K562 (cell line): ENCODE measurements at regions not wholly inside any gene's neighbourhood (a gene's known extent, or its start where the extent isn't known, plus 50 kb on each side); places are given as distances from the start of the nearest gene placed in this dataset.

Experiments
- ATAC-seq: fragments of 200-7000 bp; cut with Tn5 transposase; 3 replicates; pipeline ENCODE4 v1.9.1; 2020; ENCODE audit warnings: moderate library complexity
- BruUV-seq: library from RNA; stranded (reverse); fragments of 400-500 nt; replicated peaks from 2 replicates; lab custom pipeline; 2021; lab: Mats Ljungman, UMichigan
- CTCF ChIA-PET: fragments of 300-600 bp; formaldehyde crosslinking; extraction: SDS; loops from one replicate; lab custom pipeline; 2021; ENCODE audit warnings: low intra/inter-chr PET ratio; lab: Yijun Ruan, JAX
- POLR2A ChIA-PET: fragments of 300-600, 350-650 bp; sonication (Branson Sonifier 250); formaldehyde crosslinking; extraction: SDS; loops from one replicate; lab custom pipeline; 2021; ENCODE audit warnings: antibody characterized with exemption, inconsistent platforms; lab: Yijun Ruan, JAX
- DNase-seq, 4 experiments: peaks; one replicate each; pipeline versions ENCODE4 v3.0.0 to v3.0.0-alpha.2; 2011 to 2018; ENCODE audit warnings: low spot score in 3 of 4, mixed read lengths in 3 of 4; ENCODE audit errors: extremely low read depth in 1 of 4
- FAIRE-seq: peaks from 2 replicates; lab custom pipeline; 2011; peaks lifted over from hg19 to GRCh38; lab: Jason Lieb, UNC
- H2AFZ ChIP-seq: 2 replicates; pipeline ENCODE4 v1.6.0; 2011; ENCODE audit warnings: low read depth, low read length, control low read depth, inconsistent platforms
- H3K27ac ChIP-seq: fragments of 200-600 bp; 3 replicates; pipeline ENCODE4 v1.8.0; 2011; ENCODE audit warnings: low read depth, mild to moderate bottlenecking, control low read depth, inconsistent platforms, low read length, moderate library complexity, mixed read lengths; ENCODE audit errors: extremely low read depth
- H3K27me3 ChIP-seq, 2 experiments: fragments of 300-600 bp in 1 of 2; 2 replicates in 1 of 2; 3 replicates in 1 of 2; pipeline versions ENCODE4 v1.6.0 to v1.8.0; 2011; ENCODE audit warnings: inconsistent platforms in 2 of 2, low read length in 2 of 2, mild to moderate bottlenecking in 1 of 2, mixed read lengths in 1 of 2, moderate library complexity in 1 of 2; ENCODE audit not compliant: control insufficient read depth in 2 of 2, insufficient read depth in 2 of 2
- H3K36me3 ChIP-seq: fragments of 300-600 bp; 3 replicates; pipeline ENCODE4 v1.8.0; 2011; ENCODE audit warnings: mild to moderate bottlenecking, low read length, inconsistent platforms; ENCODE audit not compliant: control insufficient read depth, insufficient read depth
- H3K4me1 ChIP-seq, 2 experiments: fragments of 200-600 bp in 1 of 2; replicated peaks in 1 of 2; 2 replicates in 1 of 2; 3 replicates in 1 of 2; pipeline versions ENCODE4 v1.5.1 to v1.8.0; 2011; ENCODE audit warnings: inconsistent platforms in 2 of 2, low read length in 2 of 2, mild to moderate bottlenecking in 1 of 2, mixed read lengths in 1 of 2, moderate library complexity in 1 of 2; ENCODE audit not compliant: control insufficient read depth in 2 of 2, insufficient read depth in 2 of 2
- H3K4me2 ChIP-seq: 2 replicates; pipeline ENCODE4 v1.6.1; 2011; ENCODE audit warnings: low read length, control low read depth, inconsistent platforms, mixed read lengths; ENCODE audit not compliant: insufficient read depth
- H3K4me3 ChIP-seq: fragments of 200-600 bp; sonication (generic), shearing (Covaris generic); 2 replicates; pipeline ENCODE4 v1.5.1; 2016; ENCODE audit warnings: control low read depth, inconsistent platforms
- H3K79me2 ChIP-seq: fragments of 200-600 bp; 3 replicates; pipeline ENCODE4 v1.8.0; 2011; ENCODE audit warnings: low read length, inconsistent platforms; ENCODE audit not compliant: control insufficient read depth, insufficient read depth
- H3K9ac ChIP-seq, 2 experiments: 2 replicates each; pipeline versions ENCODE4 v1.6.0 to v1.6.1; 2011; ENCODE audit warnings: low read depth in 2 of 2, low read length in 2 of 2, control low read depth in 1 of 2, inconsistent platforms in 1 of 2, mild to moderate bottlenecking in 1 of 2, mixed read lengths in 1 of 2; ENCODE audit not compliant: insufficient read depth in 1 of 2
- H3K9me1 ChIP-seq: one replicate; pipeline ENCODE4 v1.6.0; 2011; ENCODE audit warnings: inconsistent platforms, mild to moderate bottlenecking, low read length, moderate library complexity; ENCODE audit not compliant: control insufficient read depth, insufficient read depth
- H3K9me3 ChIP-seq: replicated peaks from 2 replicates; pipeline ENCODE4 v1.5.1; 2011; ENCODE audit warnings: low read depth, low read length, inconsistent platforms; ENCODE audit not compliant: control insufficient read depth, insufficient read depth
- H4K20me1 ChIP-seq: replicated peaks from 2 replicates; pipeline ENCODE4 v1.6.1; 2011; ENCODE audit warnings: low read length, inconsistent platforms, mixed read lengths; ENCODE audit not compliant: control insufficient read depth, insufficient read depth
- BRCA1 ChIP-seq, 2 experiments: fragments of 450-650 bp in 1 of 2; sonication (generic) in 1 of 2; formaldehyde crosslinking in 1 of 2; IDR thresholded peaks; 2 replicates each; pipeline versions ENCODE4 v1.5.0 to v1.6.1; 2017 to 2020; ENCODE audit warnings: mild to moderate bottlenecking in 1 of 2, missing genetic modification reagents in 1 of 2
- C11orf30 ChIP-seq: fragments of 450-650 bp; IDR thresholded peaks from 2 replicates; pipeline ENCODE4 v1.6.1; 2016; ENCODE audit warnings: low read depth, mild to moderate bottlenecking
- FOXA1 ChIP-seq: fragments of 450-650 bp; IDR thresholded peaks from 2 replicates; pipeline ENCODE4 v1.6.1; 2016; ENCODE audit warnings: mild to moderate bottlenecking, borderline replicate concordance
- FOXK1 ChIP-seq: sonication (generic); formaldehyde crosslinking; IDR thresholded peaks from 2 replicates; pipeline ENCODE4 v1.8.0; 2022; ENCODE audit warnings: missing genetic modification reagents, mild to moderate bottlenecking, borderline replicate concordance
- NCOA4 ChIP-seq: fragments of 450-650 bp; IDR thresholded peaks from 2 replicates; pipeline ENCODE4 v1.6.1; 2018; ENCODE audit warnings: mild to moderate bottlenecking; ENCODE audit not compliant: partially characterized antibody
- NFE2 ChIP-seq: IDR thresholded peaks from 2 replicates; pipeline ENCODE4 v1.6.1; 2014; ENCODE audit warnings: antibody characterized with exemption, low read depth
- PTBP1 ChIP-seq: fragments of 200-400 bp; formaldehyde crosslinking; IDR thresholded peaks from 2 replicates; pipeline ENCODE4 v1.6.1; 2017; ENCODE audit warnings: low read depth, low read length
- RFX5 ChIP-seq: IDR thresholded peaks from 2 replicates; pipeline ENCODE4 v1.6.1; 2011; ENCODE audit warnings: low read depth, mild to moderate bottlenecking, improper control_type of control experiment, low read length
- SMARCE1 ChIP-seq: fragments of 450-650 bp; IDR thresholded peaks from 2 replicates; pipeline ENCODE4 v1.7.1; 2016; ENCODE audit warnings: mild to moderate bottlenecking
- ZNF175 ChIP-seq: fragments of 200-800 bp; sonication (Bioruptor generic); IDR thresholded peaks from 2 replicates; pipeline ENCODE4 v1.6.1; 2016; ENCODE audit warnings: low read depth, mild to moderate bottlenecking, missing genetic modification characterization, missing compliant biosample characterization
- WGBS: fragments of 100-300 bp; shearing (Covaris generic); methylation state at CpG from one replicate; pipeline ENCODE4 v1.1.6; 2016; ENCODE audit warnings: low coverage, mixed read lengths; ENCODE audit not compliant: insufficient coverage; ENCODE audit errors: missing lambda C conversion rate; 5-methylcytosine and 5-hydroxymethylcytosine counted together
- in situ Hi-C: fragments of 300-500 bp; cut with MboI; formaldehyde crosslinking; loops from 4 replicates; pipeline ENCODE4 v1.15.0; 2018; ENCODE audit warnings: inconsistent platforms, mixed read lengths
- intact Hi-C: fragments of 100-400 bp; cut with micrococcal nuclease; formaldehyde crosslinking; loops from 2 replicates; pipeline ENCODE4 v1.14.2; 2022
- TF ChIP-seq, protein P1 (sequence below): fragments of 250-450 bp; sonication (Bioruptor Pico); IDR thresholded peaks from 2 replicates; pipeline ENCODE4 v1.8.0; 2022; ENCODE audit warnings: moderate library complexity, mild to moderate bottlenecking, inconsistent platforms

DNA sequence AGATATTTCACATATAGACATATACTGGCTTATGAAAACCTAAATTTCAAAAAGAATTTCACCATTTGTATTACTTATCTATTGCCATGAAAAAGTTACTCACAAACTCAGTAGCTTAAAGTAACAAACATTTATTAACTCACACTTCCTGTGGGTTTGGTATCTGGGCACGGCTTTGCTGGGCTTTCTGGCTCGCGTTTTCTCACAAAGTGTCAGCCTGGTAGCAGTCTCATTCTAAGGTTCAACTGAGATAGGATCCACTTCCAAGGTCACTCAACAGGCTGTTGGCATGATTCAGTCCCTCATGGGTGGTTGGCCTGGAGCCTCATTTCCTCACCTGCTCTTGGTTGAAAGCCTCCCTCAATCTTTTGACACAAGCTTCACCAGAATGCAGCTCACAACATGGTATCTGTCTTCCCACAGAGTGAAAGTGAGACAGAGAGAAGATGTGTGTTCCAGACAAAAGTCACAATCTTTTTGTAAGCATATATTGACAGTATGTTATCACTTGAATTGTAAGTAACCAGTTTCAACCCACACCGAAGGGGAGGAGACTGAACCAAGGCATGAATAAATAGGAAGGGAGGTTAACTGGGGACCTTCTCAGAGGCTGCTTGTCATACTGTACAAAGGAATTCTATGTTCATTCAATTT, 1065.8 kb upstream of the SPRY2 start:
- BruUV-seq: no TSS peak
- no peak for TF ChIP-seq C11orf30
- TF ChIP-seq SMARCE1: no peak
- TF ChIP-seq RFX5: no peak
- no peak for TF ChIP-seq NFE2
- no peak for TF ChIP-seq PTBP1
- Histone ChIP-seq H3K4me1 (no peaks in the 10 kb centered on the region), H3K36me3 (no peaks in the 10 kb centered on the region), H3K79me2 (no peaks in the 10 kb centered on the region), H3K27ac (no peak overlapping the region), H2AFZ (no peak overlapping the region), H4K20me1 (no peaks in the 10 kb centered on the region), H3K4me3 (no peak overlapping the region), H3K27me3 (no peaks in the 10 kb centered on the region), H3K4me2 (no peak overlapping the region), H3K9me3 (no peaks in the 10 kb centered on the region), H3K9me1 (no peaks in the 10 kb centered on the region), H3K9ac (no peak overlapping the region)
- FAIRE-seq: no peak
- 8% methylated on average over 4 of the region's 4 CpGs for WGBS
- CTCF ChIA-PET: no interaction called here
- ATAC-seq: no peak
- DNase-seq: no peak
- intact Hi-C loops (no loop called here), in situ Hi-C loops (no loop called here)
- POLR2A ChIA-PET: no interaction called here

DNA sequence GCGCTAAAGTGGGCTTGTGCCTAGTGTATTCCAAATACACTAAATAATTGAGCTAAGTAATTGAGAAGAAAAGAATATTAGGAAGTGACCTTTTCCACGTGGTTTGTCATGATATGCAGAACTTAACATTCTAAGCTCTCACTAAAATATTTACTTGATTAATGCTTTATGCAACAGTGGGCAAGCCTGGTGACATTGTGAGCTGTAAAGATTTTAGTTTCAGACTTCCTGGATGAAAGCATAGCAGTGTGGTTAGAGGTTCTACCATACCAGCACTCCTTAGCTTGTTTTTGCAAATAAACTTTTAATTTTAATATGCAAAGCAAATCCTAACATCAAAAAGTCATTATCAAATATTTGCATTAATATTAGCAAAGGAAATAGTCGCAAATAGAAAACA, 1065.1 kb upstream of the SPRY2 start:
- no peak for DNase-seq
- Histone ChIP-seq H4K20me1 (no peaks in the 10 kb centered on the region), H3K4me1 (no peaks in the 10 kb centered on the region), H3K9me3 (no peaks in the 10 kb centered on the region), H3K36me3 (no peaks in the 10 kb centered on the region), H3K79me2 (no peaks in the 10 kb centered on the region), H3K27ac (no peak overlapping the region), H3K9ac (no peak overlapping the region), H2AFZ (no peak overlapping the region), H3K9me1 (no peaks in the 10 kb centered on the region), H3K27me3 (no peaks in the 10 kb centered on the region), H3K4me2 (no peak overlapping the region), H3K4me3 (no peak overlapping the region)
- CTCF ChIA-PET: no interaction called here
- TF ChIP-seq ZNF175 (CRISPR knock-in tag) (no peak), FOXA1 (no peak), FOXK1 (no peak), NCOA4 (no peak), BRCA1 (IDR thresholded peaks at IDR 0.05) (no peak), BRCA1 (CRISPR knock-in tag; IDR thresholded peaks at IDR 0.05) (no peak)
- TF ChIP-seq, protein P1, sequence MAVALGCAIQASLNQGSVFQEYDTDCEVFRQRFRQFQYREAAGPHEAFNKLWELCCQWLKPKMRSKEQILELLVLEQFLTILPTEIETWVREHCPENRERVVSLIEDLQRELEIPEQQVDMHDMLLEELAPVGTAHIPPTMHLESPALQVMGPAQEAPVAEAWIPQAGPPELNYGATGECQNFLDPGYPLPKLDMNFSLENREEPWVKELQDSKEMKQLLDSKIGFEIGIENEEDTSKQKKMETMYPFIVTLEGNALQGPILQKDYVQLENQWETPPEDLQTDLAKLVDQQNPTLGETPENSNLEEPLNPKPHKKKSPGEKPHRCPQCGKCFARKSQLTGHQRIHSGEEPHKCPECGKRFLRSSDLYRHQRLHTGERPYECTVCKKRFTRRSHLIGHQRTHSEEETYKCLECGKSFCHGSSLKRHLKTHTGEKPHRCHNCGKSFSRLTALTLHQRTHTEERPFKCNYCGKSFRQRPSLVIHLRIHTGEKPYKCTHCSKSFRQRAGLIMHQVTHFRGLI (CRISPR knock-in tag): no peak
- in situ Hi-C loops (no loop called here), intact Hi-C loops (no loop called here)
- ATAC-seq: no peak
- BruUV-seq: no TSS peak
- POLR2A ChIA-PET: no interaction called here
- no peak for FAIRE-seq
- WGBS: 11% methylated on average over 3 of the region's 3 CpGs
